Prostate gland (tissue), 2 donors: ENCODE measurements at regions not wholly inside any gene's neighbourhood (a gene's known extent, or its start where the extent isn't known, plus 50 kb on each side); places are given as distances from the start of the nearest gene placed in this dataset.

Experiments
- DNase-seq: peaks from one replicate; pipeline ENCODE4 v3.0.0-alpha.2; 2019; ENCODE audit warnings: low spot score
- H3K27ac ChIP-seq, 2 donors: fragments of 200-600 bp; sonication (generic); 2 replicates each; pipeline ENCODE4 v1.5.1; 2017 to 2019
- H3K27me3 ChIP-seq: fragments of 200-600 bp; sonication (generic); replicated peaks from 2 replicates; pipeline ENCODE4 v1.5.1; 2019; ENCODE audit not compliant: insufficient read depth
- H3K36me3 ChIP-seq, 2 donors: fragments of 200-600 bp; sonication (generic); 1 replicate in 1 of 2; 2 replicates in 1 of 2; pipeline versions ENCODE4 v1.5.1 to v1.8.1; 2017 to 2019
- H3K4me1 ChIP-seq: fragments of 200-600 bp; sonication (generic); replicated peaks from 2 replicates; pipeline ENCODE4 v1.5.1; 2019
- H3K4me3 ChIP-seq, 2 donors: fragments of 200-600 bp; sonication (generic); 2 replicates each; pipeline ENCODE4 v1.5.1; 2017 to 2019
- H3K9me3 ChIP-seq: fragments of 200-600 bp; sonication (generic); 2 replicates; pipeline ENCODE4 v1.5.1; 2017
- CTCF ChIP-seq, 4 experiments: fragments of 200-600 bp in 2 of 4; fragments of 450-650 bp in 2 of 4; sonication (generic) in 2 of 4; IDR thresholded peaks; 1 replicate in 3 of 4; 2 replicates in 1 of 4; pipeline ENCODE4 v1.5.1; 2016 to 2019; ENCODE audit warnings: antibody characterized with exemption in 4 of 4, mild to moderate bottlenecking in 2 of 4, moderate library complexity in 2 of 4
- POLR2A ChIP-seq: fragments of 450-650 bp; IDR thresholded peaks from one replicate; pipeline ENCODE4 v1.6.1; 2016; ENCODE audit warnings: antibody characterized with exemption, mild to moderate bottlenecking
- POLR2AphosphoS5 ChIP-seq: sonication (generic); formaldehyde crosslinking; IDR thresholded peaks from one replicate; pipeline ENCODE4 v1.6.1; 2017; ENCODE audit warnings: antibody characterized with exemption
- WGBS: methylation state at CpG from one replicate; pipeline ENCODE4 v1.1.5; 2018; 5-methylcytosine and 5-hydroxymethylcytosine counted together
- intact Hi-C: fragments of 100-400 bp; cut with DNase I; formaldehyde crosslinking; loops from one replicate; pipeline ENCODE4 v1.14.2; 2022

DNA sequence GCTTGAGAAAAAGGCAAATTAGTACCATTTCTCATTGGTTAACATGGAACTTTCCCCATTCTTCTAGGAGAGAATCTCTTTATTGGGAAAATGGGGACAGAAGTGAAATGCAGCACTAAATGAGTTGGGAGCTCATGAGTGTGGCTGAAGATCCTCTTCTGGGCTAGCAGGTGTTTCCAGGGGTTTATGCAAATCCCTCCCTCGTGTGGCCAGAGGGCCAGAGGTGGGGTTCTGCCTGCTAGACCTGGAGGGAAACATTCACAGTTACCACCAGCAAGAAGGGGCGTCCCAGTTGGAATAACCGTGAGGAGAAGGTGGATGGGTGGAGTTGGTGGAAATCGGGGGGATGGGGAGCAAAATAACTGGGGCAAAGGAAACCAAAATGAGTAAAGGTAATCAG is 235.9 kb downstream of the KLF6 start:
- Histone ChIP-seq H3K4me1 (no peaks in the 10 kb centered on the region), H3K27me3 (no peaks in the 10 kb centered on the region), H3K27ac (no peak overlapping the region), H3K9me3 (no peaks in the 10 kb centered on the region), H3K36me3 (no peaks in the 10 kb centered on the region), H3K4me3 (no peak overlapping the region)
- TF ChIP-seq POLR2A (no peak), POLR2AphosphoS5 (no peak), CTCF (IDR thresholded peaks at IDR 0.05) (no peak)
- 80% methylated on average over 4 of the region's 4 CpGs for WGBS
- intact Hi-C loops: no loop called here
- no peak for DNase-seq

DNA sequence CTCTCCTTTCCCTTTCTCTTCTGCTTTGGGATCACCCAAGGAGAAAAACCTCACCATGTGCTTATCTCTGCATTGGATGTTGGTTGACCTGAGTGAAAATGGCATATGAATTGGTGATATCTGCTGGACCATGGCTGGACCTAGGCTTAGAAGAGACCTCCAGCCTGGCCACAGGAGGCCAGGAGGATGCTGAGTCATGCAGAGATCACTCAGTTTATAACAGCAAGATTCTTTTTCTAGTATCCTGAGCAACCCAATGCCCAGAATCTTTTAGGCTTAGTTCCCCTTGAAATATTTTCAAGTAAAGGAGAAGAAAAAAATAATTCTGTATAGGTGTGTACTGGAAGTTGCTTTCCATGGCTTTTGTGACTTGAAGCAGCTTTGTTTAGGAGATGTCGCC is 236.3 kb downstream of the KLF6 start:
- no peak for DNase-seq
- H3K27ac ChIP-seq: no peak overlapping the region
- H3K27me3 ChIP-seq: no peaks in the 10 kb centered on the region
- no peak for TF ChIP-seq POLR2AphosphoS5
- no peak for TF ChIP-seq CTCF (IDR thresholded peaks at IDR 0.05)
- no peak for TF ChIP-seq POLR2A
- WGBS: 91% methylated on average over 1 of the region's 1 CpG
- H3K36me3 ChIP-seq: no peaks in the 10 kb centered on the region
- H3K4me3 ChIP-seq: no peak overlapping the region
- H3K9me3 ChIP-seq: no peaks in the 10 kb centered on the region
- intact Hi-C loops: no loop called here
- no peaks in the 10 kb centered on the region for H3K4me1 ChIP-seq

- no peaks in the 10 kb centered on the region for H3K27me3 ChIP-seq
- DNase-seq: no peak
- TF ChIP-seq POLR2AphosphoS5 (no peak), CTCF (IDR thresholded peaks at IDR 0.05) (no peak), POLR2A (no peak)
Measured at GRCh38 chr10:3548076-3548475, 236.9 kb downstream of the KLF6 start.

GRCh38 chr10:3544561-3544960 is 240.4 kb downstream of the KLF6 start:
- WGBS: 92% methylated on average over 4 of the region's 4 CpGs
- intact Hi-C loops: no loop called here
- H3K27me3 ChIP-seq: no peaks in the 10 kb centered on the region
- H3K27ac ChIP-seq: no peak overlapping the region
- no peaks in the 10 kb centered on the region for H3K4me1 ChIP-seq
- H3K9me3 ChIP-seq: no peaks in the 10 kb centered on the region
- H3K4me3 ChIP-seq: no peak overlapping the region
- DNase-seq: no peak
- no peak for TF ChIP-seq CTCF (IDR thresholded peaks at IDR 0.05)
- H3K36me3 ChIP-seq: no peaks in the 10 kb centered on the region

More at GRCh38 chr10:3548076-3548475, 236.9 kb downstream of the KLF6 start:
- 81% methylated on average over 7 of the region's 7 CpGs for WGBS
- intact Hi-C loops: no loop called here
- Histone ChIP-seq H3K9me3 (no peaks in the 10 kb centered on the region), H3K36me3 (no peaks in the 10 kb centered on the region), H3K27ac (no peak overlapping the region), H3K4me3 (no peak overlapping the region), H3K4me1 (no peaks in the 10 kb centered on the region)

DNA sequence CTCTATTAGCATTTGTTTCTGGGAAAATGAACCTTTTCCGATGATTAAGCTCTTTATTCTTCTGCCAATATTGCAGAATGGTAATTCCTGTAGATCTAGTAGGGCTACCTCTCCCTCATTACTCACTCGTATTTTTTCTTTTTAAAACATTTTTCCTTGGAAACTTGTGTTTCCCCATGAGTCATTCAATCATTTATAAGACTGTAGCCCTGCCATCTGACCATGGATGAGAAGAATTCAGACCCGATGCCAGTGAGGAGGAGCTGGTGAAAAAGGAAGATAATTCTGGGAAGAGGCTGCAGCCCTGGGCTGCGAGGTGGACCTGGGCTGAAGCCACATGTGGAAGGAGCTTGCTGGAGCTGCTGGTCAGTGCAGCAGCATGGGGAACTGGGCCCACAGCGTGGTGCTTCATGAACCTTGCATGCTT is 242.8 kb downstream of the KLF6 start:
- H3K4me1 ChIP-seq: no peaks in the 10 kb centered on the region
- H3K4me3 ChIP-seq: no peak overlapping the region
- no peak overlapping the region for H3K27ac ChIP-seq
- 53% methylated on average over 4 of the region's 5 CpGs for WGBS
- intact Hi-C loops: no loop called here
- H3K36me3 ChIP-seq: no peaks in the 10 kb centered on the region
- TF ChIP-seq POLR2AphosphoS5 (no peak), POLR2A (no peak), CTCF (IDR thresholded peaks at IDR 0.05) (no peak)
- no peaks in the 10 kb centered on the region for H3K27me3 ChIP-seq
- no peak for DNase-seq
- H3K9me3 ChIP-seq: no peaks in the 10 kb centered on the region
